RPMI8226 (cell line): ENCODE measurements at regions not wholly inside any gene's neighbourhood (a gene's known extent, or its start where the extent isn't known, plus 50 kb on each side); places are given as distances from the start of the nearest gene placed in this dataset.

Experiments used
- DNase-seq: peaks from one replicate; pipeline ENCODE4 v3.0.0-alpha.2; 2015

DNA sequence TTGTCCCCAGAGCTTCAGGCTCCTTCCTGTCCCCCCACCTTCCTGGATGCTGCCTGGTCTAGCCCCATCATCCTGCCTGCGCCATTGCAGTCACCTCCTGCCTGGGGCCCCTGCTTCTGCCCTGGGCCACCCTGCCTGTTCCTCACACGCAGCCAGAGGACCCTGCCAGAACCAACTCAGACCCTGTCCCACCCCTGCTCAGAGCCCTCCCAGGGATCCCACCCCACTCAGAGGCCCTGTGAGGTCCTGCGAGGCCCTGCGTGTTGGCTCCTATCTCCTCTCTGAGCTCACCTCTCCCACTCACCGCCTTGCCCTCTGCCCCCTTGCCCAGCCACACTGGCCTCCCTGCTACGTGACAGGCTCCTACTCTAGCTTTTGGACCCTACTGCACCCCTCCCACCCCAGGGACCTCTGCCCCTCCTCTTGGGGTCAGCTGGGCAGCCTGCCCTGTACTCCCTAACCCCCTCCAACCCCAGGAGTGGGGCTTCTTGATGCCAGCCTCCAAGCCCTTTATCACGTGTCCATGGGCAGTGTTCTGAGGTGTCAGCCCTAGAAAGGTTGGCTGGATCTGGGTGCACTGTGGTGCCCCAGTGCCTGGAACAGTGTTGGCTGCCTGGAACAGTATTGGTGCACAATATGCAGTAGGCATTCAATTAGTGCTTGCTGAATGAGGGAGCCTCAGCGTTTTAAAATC is 68.3 kb downstream of the CEBPB start:
- no peak for DNase-seq

DNA sequence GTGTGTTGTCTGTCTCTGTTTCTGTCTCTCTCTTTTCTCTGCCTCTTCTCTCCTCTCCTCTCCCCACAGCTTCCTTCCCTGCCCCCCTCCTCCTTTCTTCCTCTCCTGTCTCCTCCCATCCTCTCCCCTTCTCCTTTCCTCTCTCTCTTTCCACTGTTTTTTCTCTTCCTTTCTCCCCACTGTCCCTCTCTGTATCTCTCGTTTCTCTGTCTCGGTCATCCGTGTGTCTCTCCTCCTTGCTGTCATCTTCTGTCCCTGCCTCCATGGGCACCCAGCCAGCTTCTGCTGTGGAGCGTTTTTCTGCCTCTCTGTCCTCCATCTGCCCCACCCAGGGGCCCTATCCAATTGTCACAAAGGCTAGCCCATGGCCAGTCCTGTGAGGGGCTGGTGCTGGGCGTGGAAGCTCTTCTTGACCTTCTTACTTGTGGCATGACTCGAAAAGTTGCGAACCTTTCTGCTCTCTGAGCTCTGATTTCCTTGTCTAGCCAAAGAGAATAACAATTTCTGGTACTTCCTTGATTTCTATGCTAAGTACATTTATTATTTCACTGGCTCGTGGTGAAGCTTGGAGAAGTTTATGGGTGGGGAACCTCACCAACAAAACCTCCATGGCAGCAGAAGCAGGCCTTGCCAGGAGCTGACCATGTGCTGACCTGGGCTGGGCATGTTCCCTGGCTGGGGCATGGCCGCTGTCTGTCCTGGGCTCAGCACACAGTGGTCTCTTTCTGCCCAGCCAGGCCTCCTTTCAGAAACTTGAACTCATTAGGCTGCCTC is 69.3 kb downstream of the CEBPB start:
- DNase-seq: peak; percentile 33

DNA sequence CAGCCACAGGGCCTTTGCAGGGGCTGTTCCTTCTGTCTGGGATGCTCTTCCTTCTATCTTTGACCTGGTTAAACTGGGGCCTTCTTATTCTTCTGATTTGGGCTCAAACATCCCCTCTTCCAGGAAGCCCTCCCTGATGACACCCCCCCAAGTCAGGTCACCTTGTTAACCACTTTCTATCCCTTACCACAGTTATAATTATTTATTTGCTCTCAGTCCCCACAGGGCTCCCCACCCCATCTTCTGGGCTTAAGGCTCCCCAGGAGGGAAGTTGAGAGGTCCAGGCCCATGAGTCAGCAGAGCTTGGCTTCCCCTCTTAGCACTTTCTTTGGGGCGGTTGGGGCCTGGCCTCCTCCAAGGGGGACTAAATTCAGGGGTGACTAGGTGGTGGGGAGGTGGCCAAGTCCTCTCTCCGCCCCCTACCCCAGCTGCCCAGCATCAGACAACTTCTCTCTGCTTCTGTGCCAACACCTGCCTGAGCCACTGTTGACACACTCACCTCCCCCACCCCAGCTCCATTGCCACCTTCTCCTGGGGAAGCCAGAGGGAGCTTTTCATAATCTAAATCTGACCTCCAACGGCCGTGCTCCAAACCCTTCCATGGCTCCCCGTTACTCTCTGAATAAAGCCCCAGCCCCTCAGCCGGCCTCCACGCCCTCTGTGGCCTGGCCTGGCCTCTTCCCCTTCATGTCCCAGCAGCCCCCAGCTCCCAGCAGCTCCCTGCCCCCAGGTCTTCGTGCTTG is 70.0 kb downstream of the CEBPB start:
- DNase-seq: no peak

DNA sequence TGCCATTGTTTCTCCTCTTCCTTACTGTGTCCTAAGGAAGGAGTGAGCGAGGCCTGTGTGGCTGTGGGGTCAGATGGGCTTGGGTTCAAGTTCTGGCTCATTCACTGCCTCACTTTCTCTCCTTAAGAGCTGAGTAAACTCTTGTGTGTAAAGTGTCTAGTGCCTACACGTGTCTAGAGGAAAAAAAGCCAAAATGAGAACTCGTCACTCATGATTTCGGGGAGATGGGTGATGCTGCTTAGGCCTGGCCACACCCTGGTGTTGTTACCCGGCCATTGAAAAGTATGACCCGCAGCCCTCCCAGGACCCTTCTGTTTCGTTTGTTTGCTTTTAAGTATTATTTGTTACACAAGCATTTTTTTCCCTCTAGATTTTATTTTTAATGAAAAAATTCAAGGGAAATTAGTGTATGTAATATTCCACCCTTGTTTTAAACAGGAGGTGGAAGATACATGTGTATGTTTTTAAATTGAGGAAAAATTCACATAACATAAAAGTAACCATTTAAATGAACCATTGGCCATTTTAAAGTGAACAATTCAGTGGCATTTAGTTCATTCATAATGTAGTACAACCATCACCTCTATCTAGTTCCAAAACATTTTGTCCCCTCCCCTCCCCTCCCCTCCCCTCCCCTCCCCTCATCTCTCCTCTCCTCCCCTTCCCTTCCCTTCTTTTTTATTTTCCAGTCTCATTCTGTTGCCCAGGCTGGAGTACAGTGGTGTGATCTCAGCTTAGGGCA is 71.0 kb downstream of the CEBPB start:
- no peak for DNase-seq

DNA sequence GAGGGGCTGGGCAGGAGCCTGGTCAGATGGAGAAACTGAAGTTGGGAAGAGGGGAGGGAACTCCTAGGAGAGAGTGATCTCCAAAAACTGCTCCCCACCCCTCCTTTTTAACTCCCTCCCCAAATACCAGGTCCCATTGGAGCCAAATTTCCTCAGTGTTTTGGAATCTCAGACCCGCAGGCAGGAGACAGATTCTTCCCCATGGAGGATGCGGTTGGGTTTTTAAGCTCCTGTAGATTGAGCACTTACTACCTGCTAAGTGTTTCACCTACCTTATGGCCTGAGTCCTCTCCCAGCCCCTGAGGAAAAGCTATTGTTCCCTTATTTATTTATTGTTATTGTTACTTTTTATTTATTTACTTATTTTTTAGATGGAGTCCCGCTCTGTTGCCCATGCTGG is 73.2 kb downstream of the CEBPB start:
- DNase-seq: no peak

DNA sequence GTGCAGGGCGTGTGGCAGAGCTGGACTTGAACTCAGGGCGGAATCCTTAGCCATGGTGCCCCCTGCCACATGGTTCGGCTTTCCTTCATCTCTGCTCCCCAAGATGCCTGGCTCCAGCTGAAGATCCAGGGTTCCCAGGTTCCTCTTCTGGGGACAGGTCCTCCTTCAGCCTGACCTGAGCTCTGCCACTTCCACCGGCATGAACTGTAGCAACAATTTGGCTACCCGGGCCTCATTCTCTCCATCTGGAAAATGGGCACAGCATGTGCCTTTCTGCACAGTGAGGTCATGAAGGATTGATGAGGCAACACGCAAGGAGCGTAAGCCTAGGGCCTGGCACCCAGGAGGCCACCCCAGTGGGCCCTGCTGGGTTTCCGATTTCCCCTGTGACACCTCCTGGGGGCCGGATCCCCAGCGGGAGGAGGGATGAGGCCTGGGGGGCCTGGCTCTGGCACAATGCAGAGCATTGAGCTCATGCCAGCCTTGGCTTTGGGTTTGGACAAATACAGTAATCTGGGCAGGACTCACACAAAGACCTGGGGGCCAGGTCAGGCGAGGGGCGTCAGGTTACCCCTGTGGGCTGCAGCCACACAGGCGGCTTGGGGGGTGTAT is 74.0 kb downstream of the CEBPB start:
- DNase-seq: no peak

DNA sequence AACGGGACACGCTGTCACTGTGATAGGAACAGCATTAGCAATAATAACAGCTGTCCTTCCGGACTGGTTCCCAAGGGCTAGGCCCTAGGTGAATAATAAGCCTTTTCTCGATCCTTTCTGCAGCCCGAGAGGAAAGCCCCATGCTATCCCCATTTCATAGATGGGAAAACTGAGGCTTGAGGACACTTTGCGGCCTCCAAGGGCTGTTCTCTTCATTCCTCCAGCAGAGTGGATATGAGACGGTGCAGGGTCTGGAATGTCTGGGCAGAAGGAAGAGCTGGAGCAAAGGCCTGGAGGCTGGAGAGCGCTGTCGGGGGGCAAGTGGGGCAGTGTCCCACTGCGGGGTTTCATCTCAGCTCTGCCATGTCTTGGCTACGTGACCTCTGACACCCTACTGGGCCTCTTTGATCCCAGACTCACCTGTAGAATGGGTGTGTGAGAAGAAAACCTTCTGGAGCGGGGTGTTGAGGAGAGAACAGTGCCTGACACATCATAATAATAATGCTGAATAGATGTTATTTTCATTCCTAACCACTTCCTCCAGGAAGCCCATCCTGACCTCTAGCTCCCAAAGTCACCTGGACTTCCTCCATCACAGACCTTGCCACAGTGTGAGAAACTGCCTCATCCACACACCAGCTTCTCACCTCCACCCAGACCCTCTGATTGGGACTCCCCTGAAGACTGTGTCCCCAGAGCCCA is 74.8 kb downstream of the CEBPB start:
- no peak for DNase-seq

DNA sequence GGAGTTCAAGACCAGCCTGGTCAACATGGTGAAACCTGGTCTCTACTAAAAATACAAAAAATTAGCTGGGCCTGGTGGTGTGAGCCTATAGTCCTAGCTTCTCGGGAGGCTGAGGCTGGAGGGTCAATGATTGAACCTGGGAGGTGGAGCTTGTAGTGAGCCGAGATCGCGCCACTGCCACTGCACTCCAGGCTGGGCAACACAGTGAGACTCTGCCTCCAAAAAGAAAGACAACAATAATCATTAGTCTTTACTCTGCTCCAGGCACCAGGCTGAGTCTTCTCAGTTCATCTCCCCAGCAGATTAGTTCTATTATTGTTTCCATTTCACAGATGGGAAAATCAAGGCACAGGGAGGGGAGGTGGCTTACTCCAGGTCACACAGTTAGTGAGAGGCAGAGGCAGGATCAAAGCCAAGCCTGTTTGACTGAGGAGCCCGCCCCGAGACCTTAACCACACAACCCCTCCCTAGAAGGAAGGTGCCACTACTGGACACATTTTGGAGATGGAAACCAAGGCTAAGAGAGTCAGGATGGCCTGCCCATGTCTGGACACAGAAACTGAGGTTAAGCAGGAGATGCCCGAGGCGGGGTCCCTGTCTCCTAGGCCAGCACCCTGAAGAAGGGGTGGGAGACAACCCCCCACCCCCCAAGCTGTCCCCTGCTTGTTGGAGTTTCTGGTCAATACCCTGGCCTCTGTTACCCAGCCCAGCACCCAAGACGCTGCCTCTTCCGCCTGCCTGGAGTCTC is 75.8 kb downstream of the CEBPB start:
- DNase-seq: no peak

DNA sequence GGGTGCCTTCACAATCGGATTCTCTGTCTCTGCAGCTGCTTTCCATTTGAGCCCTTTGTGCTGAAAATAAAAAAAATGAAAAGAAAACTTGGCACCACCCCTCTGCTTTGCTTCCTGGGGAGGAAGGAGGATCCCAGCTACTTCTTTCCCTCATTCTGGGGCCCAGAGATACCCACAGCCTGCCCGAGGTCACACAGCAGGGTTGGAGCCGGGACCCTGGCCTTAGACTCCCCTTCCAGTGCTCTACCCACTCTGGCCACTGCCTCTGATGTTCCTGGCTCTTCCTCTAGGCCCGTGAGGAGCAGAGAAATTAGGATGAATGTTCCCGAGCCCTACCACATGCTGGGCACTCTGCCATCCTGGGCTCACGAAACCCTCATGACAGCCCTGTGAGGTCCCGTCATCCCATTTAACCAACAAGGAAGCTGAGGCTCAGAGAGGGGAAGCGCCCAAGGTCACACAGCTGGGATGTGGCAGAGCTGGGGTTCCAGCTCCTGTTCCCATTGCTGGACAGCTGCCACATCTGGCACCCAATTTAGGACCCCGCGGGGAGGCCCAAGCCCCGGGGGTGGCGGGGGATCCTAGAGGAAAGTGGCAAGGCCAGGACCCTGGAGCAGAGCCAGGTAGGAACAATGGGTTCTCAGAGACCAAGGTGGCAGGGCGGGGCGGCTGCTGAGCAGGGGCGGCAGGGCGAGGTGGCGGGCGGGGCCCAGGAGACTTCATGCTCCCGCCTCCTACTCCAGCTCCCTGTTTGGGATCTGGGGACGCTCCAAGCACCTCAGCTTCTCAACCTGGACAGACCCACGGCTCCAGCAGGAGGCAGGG is 76.6 kb downstream of the CEBPB start:
- no peak for DNase-seq

DNA sequence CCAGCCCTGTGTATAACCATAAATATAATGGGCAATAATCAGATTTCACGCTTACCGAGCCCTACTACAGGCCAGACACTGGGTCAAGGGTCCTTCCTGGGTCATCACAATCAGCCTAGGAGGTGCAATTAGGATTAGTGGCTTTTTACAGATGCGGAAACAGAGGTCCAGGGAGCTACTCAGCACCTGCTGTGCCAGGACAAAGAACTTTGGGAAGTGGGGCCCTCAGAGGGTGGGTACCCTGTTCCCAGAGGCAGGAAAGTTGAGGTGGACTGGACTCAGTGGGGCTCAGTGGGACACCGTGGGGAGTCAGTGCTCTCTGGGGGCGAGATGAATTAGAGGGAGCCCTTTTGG is 77.2 kb downstream of the CEBPB start:
- DNase-seq: no peak

DNA sequence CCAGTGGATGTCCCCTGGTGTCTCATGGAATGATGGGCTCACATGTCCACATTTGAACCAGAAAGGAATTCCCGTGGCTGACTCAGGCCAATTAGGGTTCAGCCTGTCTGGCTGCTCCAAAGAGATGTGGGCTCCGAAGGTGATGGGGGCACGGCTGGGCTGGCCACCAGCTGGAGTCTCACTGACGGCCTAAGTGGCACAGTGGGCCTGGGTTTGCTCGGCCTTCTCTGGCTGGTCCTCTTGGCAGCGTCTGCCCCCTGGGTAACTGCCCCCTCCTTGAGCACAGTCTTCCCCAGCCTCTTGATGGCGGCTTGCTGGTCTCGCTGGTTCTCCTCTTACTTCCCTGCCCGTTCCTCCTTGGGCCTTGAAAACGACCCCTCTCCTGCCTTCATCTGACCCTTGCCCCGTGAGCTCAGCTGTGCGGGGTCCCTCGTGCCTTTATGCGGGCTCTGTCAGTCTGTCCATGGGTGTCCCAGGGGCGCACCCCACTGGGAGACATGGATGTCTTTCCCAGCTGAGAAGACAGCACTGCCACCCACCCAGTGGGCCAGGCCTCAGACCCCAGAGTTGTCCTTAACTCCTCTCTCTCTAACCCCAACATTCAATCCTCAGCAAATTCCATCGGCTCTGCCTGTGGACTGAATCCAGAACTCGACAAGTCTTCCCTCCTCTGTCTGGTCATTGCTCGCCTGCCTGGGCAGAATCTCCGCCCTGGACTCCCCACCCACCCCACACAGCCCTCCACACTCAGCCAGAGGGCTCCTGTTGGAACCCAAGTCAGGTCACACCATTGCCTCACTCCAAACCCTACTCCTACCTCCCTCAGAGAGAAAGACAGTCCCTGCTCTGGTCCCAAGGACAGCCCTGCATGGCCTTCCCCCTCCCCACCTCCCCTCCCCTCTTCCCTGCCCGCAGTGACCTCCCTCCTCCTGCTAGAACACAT is 78.7 kb downstream of the CEBPB start:
- no peak for DNase-seq

DNA sequence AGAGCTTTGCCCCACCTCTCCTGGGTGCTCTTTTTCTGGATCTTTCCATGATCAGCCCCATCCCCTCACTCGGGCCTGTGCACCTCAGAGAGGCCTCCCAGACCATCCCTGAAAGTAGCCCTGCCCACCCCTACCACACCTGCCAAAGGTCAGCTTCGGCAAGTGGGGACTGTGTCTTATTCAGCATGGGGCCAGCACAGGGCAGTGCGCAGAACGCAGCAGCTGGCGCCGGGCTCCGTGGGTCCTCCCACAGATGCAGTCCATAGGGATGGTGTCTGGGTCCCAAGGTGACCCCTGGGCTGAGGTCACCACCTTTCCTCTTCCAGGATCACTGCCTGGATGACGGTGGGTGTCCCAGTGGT is 79.4 kb downstream of the CEBPB start:
- DNase-seq: no peak

DNA sequence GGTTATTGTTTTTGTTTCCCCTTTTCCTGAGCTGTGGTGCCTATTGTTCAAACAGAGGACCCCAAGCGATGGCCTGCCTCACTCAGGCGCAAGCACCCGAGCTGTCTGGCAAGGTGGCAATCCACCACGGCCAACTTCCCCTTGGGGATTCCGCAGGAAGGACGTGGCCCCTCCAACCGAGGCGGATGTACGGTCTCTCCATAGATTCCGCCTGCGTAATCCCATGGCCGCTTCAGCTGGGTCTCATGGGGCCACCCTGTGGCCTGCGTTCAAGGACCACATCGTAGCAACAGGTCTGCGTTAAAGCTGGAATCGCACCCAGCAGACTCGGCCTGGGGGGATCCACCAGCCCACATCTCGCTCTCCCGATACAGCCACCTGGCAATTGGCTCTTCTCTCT is 79.9 kb downstream of the CEBPB start:
- DNase-seq: no peak

DNA sequence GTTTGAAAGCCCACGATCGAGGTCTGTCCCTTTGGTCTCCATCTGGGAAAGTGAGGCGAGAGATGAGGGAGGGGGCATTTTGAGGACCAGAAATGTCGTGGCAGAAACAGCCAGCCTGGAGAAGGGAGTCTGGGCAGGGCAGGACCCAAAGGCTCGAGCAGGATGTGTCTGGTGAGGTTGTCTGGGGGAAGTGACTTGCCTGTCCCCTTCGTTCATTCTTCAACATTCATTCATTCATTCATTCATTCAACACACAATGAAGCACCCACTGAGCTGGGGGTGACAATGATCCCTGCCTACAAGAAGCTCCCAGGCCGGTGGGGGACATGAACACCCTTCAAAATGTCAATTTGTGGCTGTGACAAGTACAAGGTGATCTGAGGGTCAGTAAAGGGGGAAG is 80.5 kb downstream of the CEBPB start:
- DNase-seq: no peak

DNA sequence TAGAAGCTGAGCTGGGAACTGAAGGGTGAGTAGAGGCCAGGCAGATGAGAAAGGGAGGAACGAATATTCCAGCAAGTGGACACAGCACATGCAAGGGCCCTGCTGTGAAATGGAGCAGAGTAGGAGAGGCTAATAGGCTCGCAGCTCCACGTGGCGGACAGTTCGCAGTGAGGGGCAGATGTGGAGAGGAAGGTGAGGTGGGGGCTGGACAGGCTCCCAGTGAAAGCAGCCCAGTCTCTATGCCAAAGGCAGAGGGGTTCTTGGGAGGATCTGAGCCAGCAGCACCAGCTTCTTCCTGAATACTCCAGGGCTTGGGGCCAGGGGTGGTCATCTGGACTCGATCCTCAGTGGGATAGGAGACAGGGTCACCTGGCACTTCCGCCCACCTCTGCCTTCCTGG is 81.0 kb downstream of the CEBPB start:
- no peak for DNase-seq

DNA sequence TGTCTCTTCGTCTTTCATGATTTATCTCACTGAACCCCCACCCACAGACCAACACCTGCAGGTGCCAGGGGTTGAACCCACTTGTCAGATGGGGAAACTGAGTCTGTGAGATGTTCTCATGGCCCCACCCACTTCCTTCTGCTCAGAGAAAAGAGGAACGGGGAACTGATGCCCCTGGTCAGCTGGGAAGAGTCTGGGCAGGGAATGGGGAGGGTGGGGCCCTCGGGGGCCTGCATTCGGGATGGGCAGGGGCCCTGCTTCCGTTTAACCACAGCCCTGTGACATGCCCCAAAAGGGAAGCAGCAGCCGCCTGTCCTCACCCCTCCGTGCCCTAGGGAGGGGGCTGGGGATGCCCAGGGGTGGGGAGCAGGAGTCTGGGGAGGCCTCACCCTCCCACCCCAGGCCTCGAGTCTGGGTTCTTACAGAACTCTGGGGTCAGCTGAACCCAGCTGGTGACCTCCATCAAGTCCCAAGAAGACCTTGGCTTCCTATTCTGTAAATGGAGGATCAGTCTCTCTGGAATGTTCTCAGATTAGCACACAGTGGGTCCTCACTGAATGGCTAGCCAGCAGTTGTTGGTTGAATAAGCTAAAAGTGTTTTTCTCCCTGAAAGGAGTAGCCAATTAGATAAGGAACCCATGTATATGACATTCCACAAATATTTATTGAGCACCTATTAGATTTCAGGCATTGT is 81.5 kb downstream of the CEBPB start:
- DNase-seq: no peak

DNA sequence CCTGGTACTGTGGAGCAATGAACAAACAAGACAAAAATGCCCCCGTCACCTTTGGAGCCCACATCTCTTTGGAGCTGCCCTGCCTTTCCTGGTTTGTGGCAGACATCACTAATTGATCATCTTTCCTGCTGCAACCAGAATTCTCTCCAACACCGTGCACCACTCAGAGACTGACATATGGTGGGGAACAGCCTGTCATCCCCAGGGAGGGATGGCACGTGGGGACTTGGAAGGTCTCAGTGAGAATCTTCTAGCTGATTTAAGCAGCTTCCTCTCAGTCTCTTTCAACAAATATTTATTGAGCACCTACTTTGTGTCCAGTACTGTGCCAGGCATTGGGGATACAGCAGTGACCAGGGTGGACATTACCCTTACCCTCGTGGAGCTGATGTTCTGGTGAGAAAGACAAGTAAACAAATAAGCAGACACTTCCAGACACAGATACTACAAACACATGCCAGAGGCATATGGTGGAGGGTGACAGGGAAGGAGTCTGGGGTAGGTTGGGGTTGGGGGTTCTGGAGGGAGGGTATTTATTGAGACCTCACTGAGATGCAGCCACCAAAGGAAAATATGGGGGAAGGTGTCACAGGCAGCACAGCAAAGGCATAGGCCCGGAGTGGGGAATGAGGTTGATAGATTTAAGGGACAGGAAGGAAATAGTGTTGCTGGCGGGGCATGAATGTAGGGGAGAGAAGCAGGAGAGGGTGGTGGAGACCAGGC is 82.3 kb downstream of the CEBPB start:
- no peak for DNase-seq
